H4 (cell line): ENCODE measurements at regions not wholly inside any gene's neighbourhood (a gene's known extent, or its start where the extent isn't known, plus 50 kb on each side); places are given as distances from the start of the nearest gene placed in this dataset.
A peak's percentile ranks its signal among the peaks of the same experiment; 100 is the strongest.

Source experiments
- DNase-seq: peaks from one replicate; pipeline ENCODE4 v3.0.0-alpha.2; 2015; ENCODE audit warnings: low spot score

GRCh38 chr12:115639648-115640012 is 637.9 kb downstream of the MED13L start:
- DNase-seq, result no peak

- DNase-seq, result no peak
These were observed 638.5 kb downstream of the MED13L start for GRCh38 chr12:115638733-115639647.

- no peak for DNase-seq
These were observed 640.9 kb downstream of the MED13L start for GRCh38 chr12:115636546-115636945.

- no peak for DNase-seq
These were observed 645.2 kb downstream of the MED13L start for GRCh38 chr12:115632308-115632707.

GRCh38 chr12:115630136-115630535 is 647.4 kb downstream of the MED13L start:
- no peak for DNase-seq

GRCh38 chr12:115626210-115626609 is 651.3 kb downstream of the MED13L start:
- no peak for DNase-seq

- no peak for DNase-seq
These were observed 653.6 kb downstream of the MED13L start for GRCh38 chr12:115623764-115624334.

- DNase-seq, result no peak
These were observed 654.2 kb downstream of the MED13L start for GRCh38 chr12:115623275-115623674.

- no peak for DNase-seq
These were observed 656.7 kb downstream of the MED13L start for GRCh38 chr12:115620816-115621215.

GRCh38 chr12:115619889-115620288 is 657.6 kb downstream of the MED13L start:
- DNase-seq, result no peak

GRCh38 chr12:115619061-115619460 is 658.4 kb downstream of the MED13L start:
- DNase-seq, result no peak

GRCh38 chr12:115618105-115618504 is 659.4 kb downstream of the MED13L start:
- no peak for DNase-seq

GRCh38 chr12:115617391-115617790 is 660.1 kb downstream of the MED13L start:
- no peak for DNase-seq

GRCh38 chr12:115611477-115611876 is 666.0 kb downstream of the MED13L start:
- DNase-seq, result no peak

- no peak for DNase-seq
These were observed 668.1 kb downstream of the MED13L start for GRCh38 chr12:115609347-115609746.

GRCh38 chr12:115606040-115606439 is 671.5 kb downstream of the MED13L start:
- DNase-seq, result no peak

- no peak for DNase-seq
These were observed 678.4 kb downstream of the MED13L start for GRCh38 chr12:115598871-115599811.

- DNase-seq, result peak; percentile 84
These were observed 680.3 kb downstream of the MED13L start for GRCh38 chr12:115597157-115597712.

GRCh38 chr12:115588131-115588530 is 689.4 kb downstream of the MED13L start:
- no peak for DNase-seq

- no peak for DNase-seq
These were observed 693.3 kb downstream of the MED13L start for GRCh38 chr12:115584156-115584555.

GRCh38 chr12:115583591-115583990 is 693.9 kb downstream of the MED13L start:
- DNase-seq, result no peak

GRCh38 chr12:115577401-115577800 is 700.1 kb downstream of the MED13L start:
- DNase-seq, result no peak
